BLaER1 treated with 17β-estradiol and CSF1 and Interleukin-3, amounts not matched to agents 10 nM and 100 nM (cell line): ENCODE measurements at regions not wholly inside any gene's neighbourhood (a gene's known extent, or its start where the extent isn't known, plus 50 kb on each side); places are given as distances from the start of the nearest gene placed in this dataset.

Source experiments
- H3K27ac ChIP-seq, 11 experiments: shearing (Covaris generic); formaldehyde crosslinking; 2 replicates each; pipeline ENCODE4 v1.8.1; 2022
- H3K27me3 ChIP-seq, 11 experiments: shearing (Covaris generic); formaldehyde crosslinking; 2 replicates each; pipeline ENCODE4 v1.8.1; 2022
- H3K36me3 ChIP-seq, 11 experiments: shearing (Covaris generic); formaldehyde crosslinking; 2 replicates each; pipeline ENCODE4 v1.8.1; 2022
- H3K4me1 ChIP-seq, 10 experiments: shearing (Covaris generic); formaldehyde crosslinking; 2 replicates each; pipeline ENCODE4 v1.8.1; 2022
- H3K4me2 ChIP-seq, 11 experiments: shearing (Covaris generic); formaldehyde crosslinking; 2 replicates each; pipeline ENCODE4 v1.8.1; 2022
- H3K4me3 ChIP-seq, 10 experiments: shearing (Covaris generic); formaldehyde crosslinking; 2 replicates each; pipeline ENCODE4 v1.8.1; 2022
- H3K9ac ChIP-seq, 11 experiments: shearing (Covaris generic); formaldehyde crosslinking; 2 replicates each; pipeline ENCODE4 v1.8.1; 2022
- H3K9me3 ChIP-seq, 11 experiments: shearing (Covaris generic); formaldehyde crosslinking; replicated peaks in 1 of 11; 2 replicates each; pipeline ENCODE4 v1.8.1; 2022
- H4K20me1 ChIP-seq, 11 experiments: shearing (Covaris generic); formaldehyde crosslinking; 2 replicates each; pipeline ENCODE4 v1.8.1; 2022
- Cebpa-rat ChIP-seq, 11 experiments: shearing (Covaris generic); IDR thresholded peaks; 2 replicates each; pipeline ENCODE4 v1.8.1; 2022

DNA sequence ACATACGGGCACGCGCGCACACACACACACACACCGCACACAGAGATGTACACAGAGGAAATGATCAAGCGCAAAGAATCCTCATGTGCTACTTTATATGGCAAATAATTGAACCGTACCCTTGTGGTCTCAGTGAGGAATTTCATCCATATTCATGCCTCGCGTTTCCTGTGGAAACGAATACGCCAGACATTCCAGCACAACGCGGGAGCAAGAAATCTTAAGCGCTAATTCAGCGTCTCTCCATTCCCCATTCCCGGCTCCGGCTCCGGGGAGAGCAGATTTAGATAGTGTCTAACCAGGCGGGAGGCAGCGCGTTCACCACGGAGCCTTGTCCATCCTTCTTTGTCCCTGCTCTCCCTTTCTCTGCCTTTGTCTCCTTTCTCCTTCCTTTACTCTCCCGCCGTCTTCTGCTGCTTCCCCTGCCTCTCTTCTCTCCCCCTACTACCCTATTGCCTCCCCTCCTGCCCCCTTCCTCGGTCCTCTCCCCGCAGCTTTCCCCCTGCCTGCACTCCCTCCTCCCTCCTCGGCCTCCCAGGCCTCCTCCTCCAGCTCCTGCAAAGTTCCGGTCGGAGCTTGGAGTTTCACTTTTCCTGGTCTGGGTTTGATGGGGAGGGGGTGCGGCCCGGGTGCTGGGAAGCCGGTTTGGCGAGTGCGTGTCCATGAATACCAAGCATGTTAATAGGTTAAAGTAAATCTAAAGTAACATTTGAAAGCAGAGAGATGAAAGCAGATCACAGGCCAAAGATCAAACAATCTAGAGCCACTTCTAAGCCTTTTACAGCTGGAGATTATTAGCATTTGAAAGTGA lies 579.3 kb downstream of the BUD13 start:
- H3K27me3 ChIP-seq, result peaks cover 24 to 38% (median 32%) of the 10 kb centered on the region in 11 experiments
- no peaks in the 10 kb centered on the region for H3K36me3 ChIP-seq
- no peaks in the 10 kb centered on the region for H4K20me1 ChIP-seq
- 0 out of 22 replicates have a peak, but pooled peaks cover 0 to 4% (median 0%) of the 10 kb centered on the region in 11 experiments for H3K9me3 ChIP-seq
- no peak overlapping the region for H3K4me3 ChIP-seq
- H3K4me2 ChIP-seq, result no peak overlapping the region
- TF ChIP-seq Cebpa-rat (IDR thresholded peaks at IDR 0.05), result no peak
- no peak overlapping the region for H3K9ac ChIP-seq
- H3K27ac ChIP-seq, result no peak overlapping the region
- peaks cover 0 to 2% (median under 1%) of the 10 kb centered on the region in 10 experiments; a peak in 9 of 20 replicates for H3K4me1 ChIP-seq

DNA sequence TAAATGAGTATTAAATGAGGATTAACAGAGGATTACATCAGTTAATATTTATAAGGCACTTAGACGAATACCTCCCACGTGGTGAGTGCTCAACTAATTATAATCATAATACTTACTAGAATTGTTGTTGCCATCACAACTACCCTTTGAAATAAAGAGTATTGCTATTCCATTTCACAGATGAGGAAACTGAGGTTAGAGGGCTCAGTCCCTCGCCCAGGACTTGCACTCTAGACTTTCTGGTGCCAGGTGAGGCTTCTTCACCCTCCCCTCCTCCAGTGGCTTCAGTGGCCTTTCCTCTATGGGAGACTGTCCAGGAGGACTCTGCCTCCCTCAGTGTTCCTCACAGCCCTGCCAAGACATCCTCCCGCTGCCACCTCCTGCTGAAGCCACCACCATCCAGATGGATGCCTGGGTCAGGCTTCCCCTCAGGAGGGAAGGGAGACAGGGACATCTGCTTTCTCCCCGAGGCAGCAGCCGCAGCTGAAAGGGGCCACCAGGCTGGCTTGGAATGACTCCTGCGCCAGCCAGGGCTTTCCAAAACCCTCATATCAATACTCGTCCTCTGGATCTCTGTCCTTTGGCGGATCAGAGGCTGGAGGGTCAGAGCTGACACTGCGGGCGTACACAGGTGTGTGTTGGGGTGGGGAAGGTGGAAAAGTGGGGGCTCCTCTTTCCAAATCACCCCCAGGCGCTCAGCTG lies 580.1 kb downstream of the BUD13 start:
- no peaks in the 10 kb centered on the region for H3K36me3 ChIP-seq
- no peaks in the 10 kb centered on the region for H4K20me1 ChIP-seq
- H3K4me1 ChIP-seq, result no peaks in the 10 kb centered on the region
- no peak for TF ChIP-seq Cebpa-rat (IDR thresholded peaks at IDR 0.05)
- H3K4me2 ChIP-seq, result no peak overlapping the region
- H3K27me3 ChIP-seq, result peaks cover 24 to 38% (median 32%) of the 10 kb centered on the region in 11 experiments
- H3K27ac ChIP-seq, result no peak overlapping the region
- no peak overlapping the region for H3K4me3 ChIP-seq
- no peak overlapping the region for H3K9ac ChIP-seq
- H3K9me3 ChIP-seq, result 0 out of 22 replicates have a peak, but pooled peaks cover 0 to 4% (median 0%) of the 10 kb centered on the region in 11 experiments

- no peaks in the 10 kb centered on the region for H3K36me3 ChIP-seq
- H4K20me1 ChIP-seq, result no peaks in the 10 kb centered on the region
- H3K9ac ChIP-seq, result no peak overlapping the region
- H3K4me1 ChIP-seq, result no peaks in the 10 kb centered on the region
- H3K4me2 ChIP-seq, result no peak overlapping the region
- H3K4me3 ChIP-seq, result no peak overlapping the region
- 0 out of 22 replicates have a peak, but pooled peaks cover 0 to 4% (median 0%) of the 10 kb centered on the region in 11 experiments for H3K9me3 ChIP-seq
- H3K27me3 ChIP-seq, result peaks cover 24 to 38% (median 32%) of the 10 kb centered on the region in 11 experiments
- H3K27ac ChIP-seq, result no peak overlapping the region
- no peak for TF ChIP-seq Cebpa-rat (IDR thresholded peaks at IDR 0.05)
Measured at GRCh38 chr11:116190861-116191260, 581.9 kb downstream of the BUD13 start.

- no peak for TF ChIP-seq Cebpa-rat (IDR thresholded peaks at IDR 0.05)
- Histone ChIP-seq H3K4me1 (no peaks in the 10 kb centered on the region), H3K9ac (no peak overlapping the region), H3K36me3 (no peaks in the 10 kb centered on the region), H4K20me1 (no peaks in the 10 kb centered on the region), H3K27ac (no peak overlapping the region), H3K27me3 (peaks cover 24 to 32% (median 29%) of the 10 kb centered on the region in 11 experiments), H3K9me3 (0 out of 22 replicates have a peak, but pooled peaks cover 0 to 4% (median 0%) of the 10 kb centered on the region in 11 experiments), H3K4me2 (no peak overlapping the region), H3K4me3 (no peak overlapping the region)
Measured at GRCh38 chr11:116189408-116190170, 583.2 kb downstream of the BUD13 start.

DNA sequence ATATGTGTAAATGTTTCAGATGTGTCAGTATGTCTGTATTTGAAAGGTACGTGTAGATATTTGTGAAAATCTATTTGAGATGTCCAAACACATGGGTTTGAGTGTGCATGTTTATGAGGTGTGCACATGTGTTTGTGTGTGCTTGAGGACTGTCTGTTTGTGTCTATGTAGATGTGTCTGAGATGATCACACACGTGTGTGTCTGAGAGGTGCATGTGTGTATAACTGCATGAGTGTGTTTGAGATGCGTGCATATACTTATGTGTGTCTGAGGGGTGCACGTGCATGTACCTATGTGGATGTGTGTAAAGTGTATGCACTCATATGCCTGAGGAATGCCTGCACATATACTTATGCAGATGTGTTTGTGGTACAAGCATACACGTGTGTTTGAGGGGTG lies 584.4 kb downstream of the BUD13 start:
- H3K27ac ChIP-seq, result no peak overlapping the region

DNA sequence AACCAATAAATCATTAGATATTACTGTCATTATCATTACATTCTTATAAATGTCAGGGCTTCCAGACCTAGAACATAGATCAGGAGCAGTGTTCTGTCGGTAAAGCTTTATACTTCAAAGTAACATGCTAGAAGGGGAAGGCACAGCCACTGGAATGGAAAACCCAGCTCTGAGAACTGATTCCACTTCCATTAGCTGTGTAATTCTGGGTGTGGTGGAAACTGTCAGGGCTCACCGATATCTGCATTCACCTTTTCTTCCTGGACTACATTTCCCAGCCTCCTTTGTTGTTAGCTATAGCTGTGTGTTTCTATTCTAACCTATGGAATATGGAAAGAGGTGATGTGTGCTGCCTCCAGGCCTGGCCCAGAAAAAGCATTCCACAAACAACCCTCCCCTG lies 585.8 kb downstream of the BUD13 start:
- H3K9ac ChIP-seq, result no peak overlapping the region
- TF ChIP-seq Cebpa-rat (IDR thresholded peaks at IDR 0.05), result no peak
- no peak overlapping the region for H3K4me2 ChIP-seq
- H3K9me3 ChIP-seq, result no peaks in the 10 kb centered on the region
- H3K36me3 ChIP-seq, result no peaks in the 10 kb centered on the region
- H3K27me3 ChIP-seq, result peaks cover 0 to 6% (median 4%) of the 10 kb centered on the region in 11 experiments; a peak in 13 of 22 replicates
- no peak overlapping the region for H3K4me3 ChIP-seq
- no peaks in the 10 kb centered on the region for H4K20me1 ChIP-seq
- peaks cover 0 to 9% (median 6%) of the 10 kb centered on the region in 10 experiments; a peak in 13 of 20 replicates for H3K4me1 ChIP-seq
- H3K27ac ChIP-seq, result no peak overlapping the region

More for the DNA sequence above, 584.4 kb downstream of the BUD13 start:
- no peak overlapping the region for H3K4me3 ChIP-seq
- no peaks in the 10 kb centered on the region for H4K20me1 ChIP-seq
- peaks cover 12 to 19% (median 17%) of the 10 kb centered on the region in 11 experiments for H3K27me3 ChIP-seq
- no peak overlapping the region for H3K4me2 ChIP-seq
- no peaks in the 10 kb centered on the region for H3K4me1 ChIP-seq
- H3K9me3 ChIP-seq, result 0 out of 22 replicates have a peak, but pooled peaks cover 0 to 4% (median 0%) of the 10 kb centered on the region in 11 experiments
- no peaks in the 10 kb centered on the region for H3K36me3 ChIP-seq
- no peak for TF ChIP-seq Cebpa-rat (IDR thresholded peaks at IDR 0.05)
- H3K9ac ChIP-seq, result no peak overlapping the region

DNA sequence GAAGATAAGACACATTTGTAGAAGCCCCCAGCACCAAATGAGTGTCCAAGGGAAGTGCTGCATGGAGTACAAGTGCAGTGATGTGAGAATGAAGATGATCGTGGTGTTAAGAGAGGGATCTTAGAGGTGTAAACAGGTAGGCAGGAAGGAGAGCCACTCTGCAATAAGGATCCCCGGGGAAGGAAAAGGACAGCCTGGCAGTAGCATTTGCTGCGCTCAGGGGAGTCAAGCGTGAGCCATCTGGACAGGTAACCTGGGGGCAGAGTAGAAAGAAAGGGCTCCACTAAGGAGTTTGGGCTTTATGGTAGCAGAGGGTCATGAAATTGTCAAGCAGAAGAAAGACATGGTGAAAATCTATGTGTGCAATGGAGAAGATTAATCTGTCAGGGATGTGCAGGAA lies 587.2 kb downstream of the BUD13 start:
- no peaks in the 10 kb centered on the region for H3K9me3 ChIP-seq
- H3K27me3 ChIP-seq, result no peaks in the 10 kb centered on the region
- H3K4me2 ChIP-seq, result no peak overlapping the region
- no peak for TF ChIP-seq Cebpa-rat (IDR thresholded peaks at IDR 0.05)
- H4K20me1 ChIP-seq, result no peaks in the 10 kb centered on the region
- H3K4me3 ChIP-seq, result no peak overlapping the region
- no peak overlapping the region for H3K9ac ChIP-seq
- H3K27ac ChIP-seq, result no peak overlapping the region
- peaks cover 0 to 9% (median 6%) of the 10 kb centered on the region in 10 experiments; a peak in 13 of 20 replicates for H3K4me1 ChIP-seq
- no peaks in the 10 kb centered on the region for H3K36me3 ChIP-seq

DNA sequence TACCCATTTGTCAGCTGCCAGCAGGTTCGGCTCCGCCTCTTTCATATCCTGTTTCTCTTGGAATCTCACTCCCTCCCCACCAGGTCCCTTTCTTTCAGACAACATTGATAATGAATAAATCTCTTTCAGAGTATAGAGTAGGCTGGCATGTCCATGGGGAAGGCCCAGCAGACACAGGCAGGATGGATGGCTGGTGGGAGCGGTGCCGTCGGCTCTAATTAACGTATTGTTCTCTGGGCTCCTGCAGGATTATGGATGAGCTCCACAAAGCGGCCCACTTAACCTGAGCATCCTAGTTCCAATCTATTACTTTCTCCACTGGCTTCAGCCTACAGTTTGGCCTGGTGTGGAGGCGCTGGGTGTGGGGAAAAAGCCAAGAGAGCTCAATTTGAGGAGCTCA lies 588.0 kb downstream of the BUD13 start:
- Histone ChIP-seq H3K4me2 (no peak overlapping the region), H3K9ac (no peak overlapping the region), H3K9me3 (no peaks in the 10 kb centered on the region), H3K4me3 (no peak overlapping the region), H4K20me1 (no peaks in the 10 kb centered on the region), H3K36me3 (no peaks in the 10 kb centered on the region), H3K4me1 (peaks cover 0 to 9% (median 6%) of the 10 kb centered on the region in 10 experiments; a peak in 13 of 20 replicates), H3K27ac (no peak overlapping the region), H3K27me3 (no peaks in the 10 kb centered on the region)
- TF ChIP-seq Cebpa-rat (IDR thresholded peaks at IDR 0.05), result no peak
